IMR-90 (cell line): ENCODE measurements at regions not wholly inside any gene's neighbourhood (a gene's known extent, or its start where the extent isn't known, plus 50 kb on each side); places are given as distances from the start of the nearest gene placed in this dataset.

Source experiments
- ATAC-seq: fragments of 200-7000 bp; cut with Tn5 transposase; 2 replicates; pipeline ENCODE4 v1.9.1; 2020; ENCODE audit warnings: low read depth, mild to moderate bottlenecking, moderate library complexity
- BruUV-seq: library from RNA; stranded (reverse); fragments of 400-500 nt; replicated peaks from 2 replicates; lab custom pipeline; 2021; lab: Mats Ljungman, UMichigan
- CTCF ChIA-PET: fragments of 300-600 bp; formaldehyde crosslinking; extraction: SDS; loops from one replicate; lab custom pipeline; 2021; ENCODE audit warnings: antibody characterized with exemption; lab: Yijun Ruan, JAX
- POLR2A ChIA-PET: fragments of 300-600 bp; sonication (Branson Sonifier 250); formaldehyde crosslinking; loops from one replicate; lab custom pipeline; 2022; ENCODE audit warnings: antibody characterized with exemption; ENCODE audit not compliant: unreplicated experiment; lab: Charles Lee
- DNase-seq: peaks from one replicate; pipeline ENCODE4 v3.0.0; 2013
- H2AFZ ChIP-seq: replicated peaks from 2 replicates; pipeline ENCODE3; 2013; ENCODE audit warnings: low read length, mild to moderate bottlenecking; ENCODE audit not compliant: poor library complexity
- H2AK5ac ChIP-seq: 2 replicates; pipeline ENCODE4 v1.6.1; 2013; ENCODE audit warnings: low read depth, low read length, inconsistent platforms
- H2AK9ac ChIP-seq: replicated peaks from 2 replicates; pipeline ENCODE3; 2013; ENCODE audit warnings: mild to moderate bottlenecking, low read depth, low read length, moderate library complexity; ENCODE audit not compliant: poor library complexity
- H2BK120ac ChIP-seq: 2 replicates; pipeline ENCODE4 v1.6.1; 2013; ENCODE audit warnings: low read depth, low read length, inconsistent platforms
- H2BK15ac ChIP-seq: 3 replicates; pipeline ENCODE4 v1.6.1; 2013; ENCODE audit warnings: low read depth, low read length, inconsistent platforms
- H2BK20ac ChIP-seq: 2 replicates; pipeline ENCODE4 v1.6.1; 2013; ENCODE audit warnings: low read depth, mild to moderate bottlenecking, inconsistent platforms, low read length, moderate library complexity
- H2BK5ac ChIP-seq: 2 replicates; pipeline ENCODE4 v1.6.1; 2013; ENCODE audit warnings: mild to moderate bottlenecking, low read depth, low read length, inconsistent platforms; ENCODE audit not compliant: poor library complexity, severe bottlenecking
- H3K14ac ChIP-seq: replicated peaks from 2 replicates; pipeline ENCODE4 v1.6.1; 2013; ENCODE audit warnings: low read depth, low read length, inconsistent platforms
- H3K18ac ChIP-seq: 2 replicates; pipeline ENCODE4 v1.6.1; 2013; ENCODE audit warnings: low read depth, low read length, control low read depth
- H3K23ac ChIP-seq: 2 replicates; pipeline ENCODE4 v1.6.1; 2013; ENCODE audit warnings: low read depth, low read length, inconsistent platforms
- H3K27ac ChIP-seq: 2 replicates; pipeline ENCODE4 v1.5.1; 2013; ENCODE audit warnings: mild to moderate bottlenecking, control low read depth, low read length; ENCODE audit not compliant: insufficient read depth
- H3K27me3 ChIP-seq: 2 replicates; pipeline ENCODE4 v1.6.1; 2013; ENCODE audit warnings: low read length; ENCODE audit not compliant: control insufficient read depth, insufficient read depth
- H3K36me3 ChIP-seq: 2 replicates; pipeline ENCODE4 v1.6.1; 2013; ENCODE audit warnings: low read length, mixed read lengths; ENCODE audit not compliant: control insufficient read depth, insufficient read depth
- H3K4ac ChIP-seq: 2 replicates; pipeline ENCODE4 v1.6.1; 2013; ENCODE audit warnings: low read depth, low read length, inconsistent platforms
- H3K4me1 ChIP-seq: 2 replicates; pipeline ENCODE4 v1.6.1; 2013; ENCODE audit warnings: low read length, mixed read lengths; ENCODE audit not compliant: control insufficient read depth, insufficient read depth
- H3K4me2 ChIP-seq: 2 replicates; pipeline ENCODE4 v1.6.1; 2013; ENCODE audit warnings: low read depth, mild to moderate bottlenecking, control low read depth, low read length, moderate library complexity
- H3K4me3 ChIP-seq: 2 replicates; pipeline ENCODE4 v1.5.1; 2013; ENCODE audit warnings: low read depth, mild to moderate bottlenecking, control low read depth, low read length, moderate library complexity; ENCODE audit not compliant: insufficient read depth
- H3K56ac ChIP-seq: 2 replicates; pipeline ENCODE4 v1.6.1; 2013; ENCODE audit warnings: low read length, inconsistent platforms; ENCODE audit not compliant: insufficient read depth; ENCODE audit errors: extremely low read depth
- H3K79me1 ChIP-seq, 2 experiments: 2 replicates each; pipeline ENCODE4 v1.6.1; 2013; ENCODE audit warnings: low read length in 2 of 2, inconsistent platforms in 1 of 2, low read depth in 1 of 2
- H3K9ac ChIP-seq: 2 replicates; pipeline ENCODE4 v1.6.1; 2013; ENCODE audit warnings: low read depth, low read length, control low read depth
- H3K9me1 ChIP-seq: 2 replicates; pipeline ENCODE4 v1.6.1; 2013; ENCODE audit warnings: low read length, inconsistent platforms; ENCODE audit not compliant: insufficient read depth
- H3K9me3 ChIP-seq: 2 replicates; pipeline ENCODE4 v1.6.1; 2013; ENCODE audit warnings: low read length; ENCODE audit not compliant: control insufficient read depth, insufficient read depth
- H4K20me1 ChIP-seq: 2 replicates; pipeline ENCODE4 v1.6.1; 2013; ENCODE audit warnings: low read length, inconsistent platforms; ENCODE audit not compliant: insufficient read depth
- H4K5ac ChIP-seq: 2 replicates; pipeline ENCODE4 v1.6.1; 2013; ENCODE audit warnings: mild to moderate bottlenecking, low read depth, low read length, control low read depth
- H4K8ac ChIP-seq, 2 experiments: 2 replicates each; pipeline ENCODE4 v1.6.1; 2013; ENCODE audit warnings: low read depth in 2 of 2, low read length in 2 of 2, control low read depth in 1 of 2, inconsistent platforms in 1 of 2
- H4K91ac ChIP-seq: 2 replicates; pipeline ENCODE4 v1.6.1; 2013; ENCODE audit warnings: low read depth, low read length, inconsistent platforms; ENCODE audit not compliant: insufficient read depth
- BHLHE40 ChIP-seq: fragments of 150-350 bp; IDR thresholded peaks from 2 replicates; pipeline ENCODE4 v1.6.1; 2016; ENCODE audit warnings: mild to moderate bottlenecking, low read depth, low read length
- CEBPB ChIP-seq: IDR thresholded peaks from 2 replicates; pipeline ENCODE4 v1.6.1; 2012; ENCODE audit warnings: low read depth, low read length, improper control_type of control experiment
- CHD1 ChIP-seq: IDR thresholded peaks from 2 replicates; pipeline ENCODE4 v1.6.1; 2012; ENCODE audit warnings: low read depth, low read length, improper control_type of control experiment
- FOS ChIP-seq: fragments of 150-350 bp; IDR thresholded peaks from 2 replicates; pipeline ENCODE4 v1.6.1; 2016; ENCODE audit warnings: low read depth, low read length
- MAFK ChIP-seq: IDR thresholded peaks from 2 replicates; pipeline ENCODE4 v1.6.1; 2012; ENCODE audit warnings: low read depth, low read length, improper control_type of control experiment
- MAZ ChIP-seq: IDR thresholded peaks from 2 replicates; pipeline ENCODE4 v1.6.1; 2012; ENCODE audit warnings: low read depth, mild to moderate bottlenecking, low read length, improper control_type of control experiment, moderate library complexity, borderline replicate concordance
- MXI1 ChIP-seq: IDR thresholded peaks from 2 replicates; pipeline ENCODE4 v1.6.1; 2012; ENCODE audit warnings: low read depth, mild to moderate bottlenecking, low read length, moderate library complexity, borderline replicate concordance
- NFE2L2 ChIP-seq: fragments of 150-350 bp; IDR thresholded peaks from 2 replicates; pipeline ENCODE4 v1.6.1; 2016; ENCODE audit warnings: low read depth, mild to moderate bottlenecking, low read length
- POLR2A ChIP-seq: IDR thresholded peaks from 2 replicates; pipeline ENCODE4 v1.6.1; 2012; ENCODE audit warnings: mild to moderate bottlenecking, low read depth, low read length
- RAD21 ChIP-seq: IDR thresholded peaks from 2 replicates; pipeline ENCODE4 v1.6.1; 2012; ENCODE audit warnings: low read length, improper control_type of control experiment
- RCOR1 ChIP-seq: IDR thresholded peaks from 2 replicates; pipeline ENCODE4 v1.6.1; 2012; ENCODE audit warnings: mild to moderate bottlenecking, low read length, improper control_type of control experiment; ENCODE audit not compliant: insufficient replicate concordance
- RFX5 ChIP-seq: IDR thresholded peaks from 2 replicates; pipeline ENCODE4 v1.8.0; 2012; ENCODE audit warnings: low read depth, mild to moderate bottlenecking, low read length, moderate library complexity
- SMC3 ChIP-seq: fragments of 150-350 bp; IDR thresholded peaks from 2 replicates; pipeline ENCODE4 v1.6.1; 2016; ENCODE audit warnings: low read depth, mild to moderate bottlenecking, antibody characterized with exemption, low read length, moderate library complexity
- WGBS, 2 experiments: methylation state at CpG; one replicate each; pipeline versions ENCODE4 v1.1.5 to v1.1.7; 2013; ENCODE audit warnings: missing lambda C conversion rate in 2 of 2; ENCODE audit not compliant: insufficient read length in 1 of 2; ENCODE audit errors: extremely low coverage in 2 of 2; 5-methylcytosine and 5-hydroxymethylcytosine counted together
- dilution Hi-C: fragments of 300-500 bp; cut with HindIII; formaldehyde crosslinking; loops from one replicate; pipeline ENCODE4 v1.14.3; 2018; ENCODE audit warnings: low sequenced_read_pairs; ENCODE audit not compliant: unreplicated experiment
- in situ Hi-C: fragments of 300-500 bp; cut with MboI; formaldehyde crosslinking; loops from 3 replicates; pipeline ENCODE4 v1.14.3; 2019; ENCODE audit warnings: low sequenced_read_pairs, inconsistent platforms, mixed read lengths
- intact Hi-C: fragments of 100-400 bp; cut with micrococcal nuclease; formaldehyde crosslinking; loops from 2 replicates; pipeline ENCODE4 v1.10.0; 2022
- TF ChIP-seq, protein P1 (sequence below): conservative IDR thresholded peaks from 2 replicates; pipeline ENCODE4 v1.5.1; 2012; ENCODE audit warnings: mild to moderate bottlenecking, low read depth, low read length, improper control_type of control experiment
- TF ChIP-seq, protein P2 (sequence below): fragments of 150-350 bp; IDR thresholded peaks from 2 replicates; pipeline ENCODE4 v1.6.1; 2017; ENCODE audit warnings: mild to moderate bottlenecking, antibody characterized with exemption, low read length, low read depth
- TF ChIP-seq, protein P3 (sequence below): fragments of 150-350 bp; IDR thresholded peaks from 2 replicates; pipeline ENCODE4 v1.6.1; 2016; ENCODE audit warnings: low read depth, mild to moderate bottlenecking, low read length, moderate library complexity, borderline replicate concordance

DNA sequence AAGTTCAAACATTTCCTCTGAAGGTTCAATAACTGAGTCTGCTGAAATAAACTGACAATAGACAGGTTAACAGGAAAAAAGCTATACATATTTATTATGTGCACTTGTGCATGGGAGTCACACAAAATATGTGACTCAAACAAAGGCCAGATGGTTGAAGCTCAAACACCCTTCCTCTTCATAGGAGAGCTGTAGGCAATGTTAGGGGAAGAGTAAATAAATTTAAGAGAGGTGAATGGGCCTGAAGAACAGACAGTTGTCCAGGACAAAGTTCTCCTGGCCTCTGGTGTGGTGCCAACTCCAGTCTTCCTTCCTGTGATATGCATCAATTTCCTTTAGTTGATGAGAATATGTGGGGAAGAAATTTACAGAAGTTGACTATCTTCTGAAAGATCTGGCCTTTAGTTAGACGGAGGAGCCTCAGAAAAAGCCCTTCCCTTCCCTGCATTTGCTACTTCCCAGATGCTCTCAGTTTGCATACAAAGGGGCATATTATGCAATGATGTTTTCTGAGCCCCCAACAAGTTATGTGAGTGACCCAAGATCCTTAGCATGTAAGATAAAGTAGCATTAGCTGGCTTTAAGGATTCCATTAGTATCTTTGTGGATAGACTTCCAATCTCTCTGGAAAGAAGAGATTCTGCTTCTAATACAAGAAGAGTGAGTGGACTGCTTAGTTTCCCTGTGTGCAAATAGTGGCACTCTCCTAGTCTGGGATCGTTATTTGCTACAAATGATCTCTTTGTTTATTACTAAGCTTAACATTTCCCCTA is 96.4 kb upstream of the IGSF10 start:
- no peak overlapping the region for H2BK120ac ChIP-seq
- no peaks in the 10 kb centered on the region for H3K4me1 ChIP-seq
- H3K14ac ChIP-seq = no peak overlapping the region
- dilution Hi-C loops (no loop called here), intact Hi-C loops (no loop called here), in situ Hi-C loops (no loop called here)
- H3K18ac ChIP-seq = no peak overlapping the region
- no peaks in the 10 kb centered on the region for H3K9me1 ChIP-seq
- H3K79me1 ChIP-seq = no peaks in the 10 kb centered on the region
- H2BK15ac ChIP-seq = no peak overlapping the region
- H3K9ac ChIP-seq = no peak overlapping the region
- no peak for TF ChIP-seq MAZ
- no peak for TF ChIP-seq POLR2A
- TF ChIP-seq SMC3 = no peak
- TF ChIP-seq RFX5 = no peak
- TF ChIP-seq MXI1 = no peak
- no peak for TF ChIP-seq NFE2L2
- TF ChIP-seq, protein P1, sequence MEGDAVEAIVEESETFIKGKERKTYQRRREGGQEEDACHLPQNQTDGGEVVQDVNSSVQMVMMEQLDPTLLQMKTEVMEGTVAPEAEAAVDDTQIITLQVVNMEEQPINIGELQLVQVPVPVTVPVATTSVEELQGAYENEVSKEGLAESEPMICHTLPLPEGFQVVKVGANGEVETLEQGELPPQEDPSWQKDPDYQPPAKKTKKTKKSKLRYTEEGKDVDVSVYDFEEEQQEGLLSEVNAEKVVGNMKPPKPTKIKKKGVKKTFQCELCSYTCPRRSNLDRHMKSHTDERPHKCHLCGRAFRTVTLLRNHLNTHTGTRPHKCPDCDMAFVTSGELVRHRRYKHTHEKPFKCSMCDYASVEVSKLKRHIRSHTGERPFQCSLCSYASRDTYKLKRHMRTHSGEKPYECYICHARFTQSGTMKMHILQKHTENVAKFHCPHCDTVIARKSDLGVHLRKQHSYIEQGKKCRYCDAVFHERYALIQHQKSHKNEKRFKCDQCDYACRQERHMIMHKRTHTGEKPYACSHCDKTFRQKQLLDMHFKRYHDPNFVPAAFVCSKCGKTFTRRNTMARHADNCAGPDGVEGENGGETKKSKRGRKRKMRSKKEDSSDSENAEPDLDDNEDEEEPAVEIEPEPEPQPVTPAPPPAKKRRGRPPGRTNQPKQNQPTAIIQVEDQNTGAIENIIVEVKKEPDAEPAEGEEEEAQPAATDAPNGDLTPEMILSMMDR = no peak
- TF ChIP-seq MAFK = no peak
- TF ChIP-seq, protein P2, sequence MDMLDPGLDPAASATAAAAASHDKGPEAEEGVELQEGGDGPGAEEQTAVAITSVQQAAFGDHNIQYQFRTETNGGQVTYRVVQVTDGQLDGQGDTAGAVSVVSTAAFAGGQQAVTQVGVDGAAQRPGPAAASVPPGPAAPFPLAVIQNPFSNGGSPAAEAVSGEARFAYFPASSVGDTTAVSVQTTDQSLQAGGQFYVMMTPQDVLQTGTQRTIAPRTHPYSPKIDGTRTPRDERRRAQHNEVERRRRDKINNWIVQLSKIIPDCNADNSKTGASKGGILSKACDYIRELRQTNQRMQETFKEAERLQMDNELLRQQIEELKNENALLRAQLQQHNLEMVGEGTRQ = no peak
- TF ChIP-seq FOS = no peak
- TF ChIP-seq, protein P3, sequence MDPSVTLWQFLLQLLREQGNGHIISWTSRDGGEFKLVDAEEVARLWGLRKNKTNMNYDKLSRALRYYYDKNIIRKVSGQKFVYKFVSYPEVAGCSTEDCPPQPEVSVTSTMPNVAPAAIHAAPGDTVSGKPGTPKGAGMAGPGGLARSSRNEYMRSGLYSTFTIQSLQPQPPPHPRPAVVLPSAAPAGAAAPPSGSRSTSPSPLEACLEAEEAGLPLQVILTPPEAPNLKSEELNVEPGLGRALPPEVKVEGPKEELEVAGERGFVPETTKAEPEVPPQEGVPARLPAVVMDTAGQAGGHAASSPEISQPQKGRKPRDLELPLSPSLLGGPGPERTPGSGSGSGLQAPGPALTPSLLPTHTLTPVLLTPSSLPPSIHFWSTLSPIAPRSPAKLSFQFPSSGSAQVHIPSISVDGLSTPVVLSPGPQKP = no peak
- TF ChIP-seq RCOR1 = no peak
- no peak for TF ChIP-seq BHLHE40
- no peak for TF ChIP-seq RAD21
- no peak for TF ChIP-seq CHD1
- no peak for TF ChIP-seq CEBPB
- no peaks in the 10 kb centered on the region for H4K20me1 ChIP-seq
- no peak overlapping the region for H2BK5ac ChIP-seq
- no peak overlapping the region for H2AK9ac ChIP-seq
- H3K9me3 ChIP-seq = no peaks in the 10 kb centered on the region
- no peak overlapping the region for H3K4ac ChIP-seq
- H3K23ac ChIP-seq = no peak overlapping the region
- peaks cover 2% of the 10 kb centered on the region; the same call in 1 of the 2 replicates for H3K27me3 ChIP-seq
- no TSS peak for BruUV-seq
- H4K8ac ChIP-seq = no peak overlapping the region
- no peaks in the 10 kb centered on the region for H3K36me3 ChIP-seq
- H4K5ac ChIP-seq = no peak overlapping the region
- no peak overlapping the region for H3K56ac ChIP-seq
- no peak overlapping the region for H3K27ac ChIP-seq
- no peak overlapping the region for H3K4me2 ChIP-seq
- DNase-seq (no peak), ATAC-seq (no peak)
- H2AFZ ChIP-seq = no peak overlapping the region
- H4K91ac ChIP-seq = no peak overlapping the region
- CTCF ChIA-PET = no interaction called here
- H2AK5ac ChIP-seq = no peak overlapping the region
- POLR2A ChIA-PET = no interaction called here
- H3K4me3 ChIP-seq = no peak overlapping the region
- no CpG with 5 or more reads among the region's 2 CpGs for WGBS, 2 experiments
- no peak overlapping the region for H2BK20ac ChIP-seq
